ENCODE measurements at regions not wholly inside any gene's neighbourhood (a gene's known extent, or its start where the extent isn't known, plus 50 kb on each side); places are given as distances from the start of the nearest gene placed in this dataset.

GRCh38 chr4:159979953-159980352, 877.1 kb downstream of the RAPGEF2 start:
- Histone ChIP-seq H3K4me2 (ENCODE audit: control insufficient read depth, extremely low read depth, insufficient read depth, low read depth, low read length) (no peak overlapping the region), H3K9ac (ENCODE audit: control insufficient read depth, extremely low read depth, insufficient read depth, low read length) (no peak overlapping the region), H3K9me1 (ENCODE audit: control insufficient read depth, extremely low read depth, insufficient read depth, low read length) (no peaks in the 10 kb centered on the region), H3K27ac (ENCODE audit: control insufficient read depth, insufficient read depth, low read length) (no peak overlapping the region), H3K79me2 (ENCODE audit: control insufficient read depth, insufficient read depth, low read length) (no peaks in the 10 kb centered on the region), H2AFZ (ENCODE audit: control insufficient read depth, low read length) (no peak overlapping the region), H3K27me3 (ENCODE audit: control insufficient read depth, extremely low read depth, insufficient read depth, low read length) (no peaks in the 10 kb centered on the region), H4K20me1 (ENCODE audit: control insufficient read depth, extremely low read depth, insufficient read depth, low read length) (no peaks in the 10 kb centered on the region), H3K4me1 (ENCODE audit: control insufficient read depth, extremely low read depth, insufficient read depth, low read length) (no peaks in the 10 kb centered on the region), H3K4me3 (ENCODE audit: control insufficient read depth in 2 of 3, extremely low read depth in 1 of 3, insufficient read depth in 2 of 3, low read depth in 1 of 3, low read length in 3 of 3) (no peak overlapping the region), H3K36me3 (ENCODE audit: control insufficient read depth in 2 of 2, extremely low read depth in 1 of 2, insufficient read depth in 2 of 2, low read length in 2 of 2) (no peaks in the 10 kb centered on the region), H3K9me3 (ENCODE audit: control insufficient read depth, low read depth, low read length) (no peaks in the 10 kb centered on the region)
- FAIRE-seq (no peak), DNase-seq (ENCODE audit: low read depth, low spot score) (no peak)
- no peak for TF ChIP-seq EZH2 (IDR thresholded peaks at IDR 0.05; ENCODE audit: low read length)
- TF ChIP-seq CTCF (optimal IDR thresholded peaks at IDR 0.05 in 1 of 3, IDR thresholded peaks at IDR 0.05 in 1 of 3, conservative IDR thresholded peaks at IDR 0.05 in 1 of 3; ENCODE audit: extremely low read depth in 1 of 3, insufficient read depth in 2 of 3, low read length in 3 of 3): no peak
- dilution Hi-C loops (cut with MboI; ENCODE audit: extremely low pct_ligation_motif_present, low sequenced_read_pairs): no loop called here

- Histone ChIP-seq H3K4me2 (ENCODE audit: control insufficient read depth, extremely low read depth, insufficient read depth, low read depth, low read length) (no peak overlapping the region), H3K4me1 (ENCODE audit: control insufficient read depth, extremely low read depth, insufficient read depth, low read length) (no peaks in the 10 kb centered on the region), H3K9me1 (ENCODE audit: control insufficient read depth, extremely low read depth, insufficient read depth, low read length) (no peaks in the 10 kb centered on the region), H2AFZ (ENCODE audit: control insufficient read depth, low read length) (no peak overlapping the region), H3K4me3 (ENCODE audit: control insufficient read depth in 2 of 3, extremely low read depth in 1 of 3, insufficient read depth in 2 of 3, low read depth in 1 of 3, low read length in 3 of 3) (no peak overlapping the region), H3K79me2 (ENCODE audit: control insufficient read depth, insufficient read depth, low read length) (no peaks in the 10 kb centered on the region), H3K9ac (ENCODE audit: control insufficient read depth, extremely low read depth, insufficient read depth, low read length) (no peak overlapping the region), H3K9me3 (ENCODE audit: control insufficient read depth, low read depth, low read length) (no peaks in the 10 kb centered on the region), H3K27ac (ENCODE audit: control insufficient read depth, insufficient read depth, low read length) (no peak overlapping the region), H4K20me1 (ENCODE audit: control insufficient read depth, extremely low read depth, insufficient read depth, low read length) (no peaks in the 10 kb centered on the region), H3K36me3 (ENCODE audit: control insufficient read depth in 2 of 2, extremely low read depth in 1 of 2, insufficient read depth in 2 of 2, low read length in 2 of 2) (no peaks in the 10 kb centered on the region), H3K27me3 (ENCODE audit: control insufficient read depth, extremely low read depth, insufficient read depth, low read length) (no peaks in the 10 kb centered on the region)
- FAIRE-seq: no peak
- dilution Hi-C loops (cut with MboI; ENCODE audit: extremely low pct_ligation_motif_present, low sequenced_read_pairs): no loop called here
- no peak for TF ChIP-seq EZH2 (IDR thresholded peaks at IDR 0.05; ENCODE audit: low read length)
- TF ChIP-seq CTCF (optimal IDR thresholded peaks at IDR 0.05 in 1 of 3, IDR thresholded peaks at IDR 0.05 in 1 of 3, conservative IDR thresholded peaks at IDR 0.05 in 1 of 3; ENCODE audit: extremely low read depth in 1 of 3, insufficient read depth in 2 of 3, low read length in 3 of 3): no peak
- no peak for DNase-seq (ENCODE audit: low read depth, low spot score)
These were observed 878.1 kb downstream of the RAPGEF2 start for GRCh38 chr4:159980826-159981468.

All from keratinocyte (primary cell).